ENCODE measurements at regions not wholly inside any gene's neighbourhood (a gene's known extent, or its start where the extent isn't known, plus 50 kb on each side); places are given as distances from the start of the nearest gene placed in this dataset.

DNA sequence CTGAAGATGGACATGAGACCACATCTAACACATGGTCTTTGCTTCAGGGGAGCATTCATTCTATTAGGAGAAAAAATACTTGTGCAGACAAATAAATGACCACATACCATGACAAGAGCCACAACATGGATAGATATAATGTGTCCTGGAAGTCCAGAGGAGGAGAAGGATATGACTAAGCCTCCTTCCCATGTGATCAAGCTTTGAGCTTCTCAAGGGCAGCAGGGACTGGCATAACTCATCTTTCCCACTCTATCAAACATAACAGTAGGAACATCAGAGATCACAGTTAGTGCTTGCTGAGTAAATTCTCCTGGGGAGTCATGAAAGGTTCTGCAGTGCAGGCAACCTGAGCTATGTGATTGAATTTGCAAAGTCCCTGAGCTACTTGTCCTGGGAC is 86.0 kb upstream of the LPP start:
- TF ChIP-seq CTCF (IDR thresholded peaks at IDR 0.05) = no peak
- intact Hi-C loops (cut with DNase I) = no loop called here
- no peaks in the 10 kb centered on the region for H3K9me3 ChIP-seq

DNA sequence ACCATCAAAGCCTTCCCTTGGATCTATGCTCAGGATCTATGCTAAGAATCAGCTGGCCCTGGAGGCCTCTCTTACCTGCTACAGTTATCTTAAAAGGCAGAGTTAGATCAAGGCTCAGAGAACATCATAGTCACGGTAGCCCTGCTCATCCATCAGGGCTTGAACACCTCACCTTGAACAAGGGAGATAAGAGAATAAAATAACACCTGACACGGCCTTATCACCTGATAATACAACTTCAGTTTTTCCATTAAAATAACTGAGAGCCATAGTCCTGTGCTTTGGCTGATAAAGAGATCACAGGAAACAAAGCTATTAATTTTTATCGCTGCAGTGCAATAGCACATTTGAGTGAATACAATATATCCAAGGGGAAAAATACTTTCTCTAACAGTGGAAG is 85.6 kb upstream of the LPP start:
- no peak overlapping the region for H3K4me3 ChIP-seq
- peaks cover 0 to 8% of the 10 kb centered on the region in 2 donors for H3K4me1 ChIP-seq
- no peaks in the 10 kb centered on the region for H3K36me3 ChIP-seq
- no peak for DNase-seq (ENCODE audit: low spot score in 2 of 2)
- no peaks in the 10 kb centered on the region for H3K27me3 ChIP-seq
- intact Hi-C loops (cut with DNase I) = no loop called here
- TF ChIP-seq CTCF (IDR thresholded peaks at IDR 0.05) = no peak
- H3K9me3 ChIP-seq = no peaks in the 10 kb centered on the region
- H3K27ac ChIP-seq = no peak overlapping the region

More for the DNA sequence above, 86.0 kb upstream of the LPP start:
- no peaks in the 10 kb centered on the region for H3K36me3 ChIP-seq
- H3K27me3 ChIP-seq = no peaks in the 10 kb centered on the region
- no peak for DNase-seq (ENCODE audit: low spot score in 2 of 2)
- H3K4me1 ChIP-seq = peaks cover 0 to 8% of the 10 kb centered on the region in 2 donors
- no peak overlapping the region for H3K4me3 ChIP-seq
- H3K27ac ChIP-seq = no peak overlapping the region

DNA sequence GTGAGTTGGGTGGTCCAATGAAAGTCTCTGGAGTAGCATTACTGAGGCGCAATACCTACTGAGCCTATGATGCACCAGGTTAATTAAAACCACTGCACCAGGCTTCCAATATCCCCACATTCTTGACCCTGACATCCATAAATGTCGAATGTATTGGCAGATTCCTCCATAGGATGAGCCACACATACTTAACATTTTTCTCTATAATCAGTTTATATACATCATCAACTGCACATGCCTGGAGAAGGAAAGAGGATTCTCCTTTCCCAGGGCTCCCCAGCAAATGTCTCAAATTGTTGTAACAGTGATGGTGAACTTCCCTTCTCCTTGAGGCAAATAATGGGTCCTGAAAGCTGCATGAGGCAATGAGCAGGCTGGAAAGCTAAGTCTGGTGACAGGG is 82.3 kb upstream of the LPP start:
- Histone ChIP-seq H3K27me3 (no peaks in the 10 kb centered on the region), H3K9me3 (no peaks in the 10 kb centered on the region), H3K36me3 (no peaks in the 10 kb centered on the region), H3K4me3 (no peak overlapping the region), H3K4me1 (no peaks in the 10 kb centered on the region), H3K27ac (no peak overlapping the region)
- no peak for DNase-seq (ENCODE audit: low spot score in 2 of 2)
- intact Hi-C loops (cut with DNase I) = loop anchor here (5.0 kb wide), 1 partner anchor 56 kb away; no protein-coding TSS in a partner anchor
- no peak for TF ChIP-seq CTCF (IDR thresholded peaks at IDR 0.05)

- Histone ChIP-seq H3K4me1 (no peaks in the 10 kb centered on the region), H3K4me3 (no peak overlapping the region), H3K27ac (no peak overlapping the region), H3K36me3 (no peaks in the 10 kb centered on the region), H3K9me3 (peaks cover 0 to 7% of the 10 kb centered on the region in 2 donors), H3K27me3 (no peaks in the 10 kb centered on the region)
- no peak for TF ChIP-seq CTCF (IDR thresholded peaks at IDR 0.05)
- DNase-seq (ENCODE audit: low spot score in 2 of 2) = no peak
- intact Hi-C loops (cut with DNase I) = no loop called here
These were observed 77.8 kb upstream of the LPP start for GRCh38 chr3:188076176-188076575.

DNA sequence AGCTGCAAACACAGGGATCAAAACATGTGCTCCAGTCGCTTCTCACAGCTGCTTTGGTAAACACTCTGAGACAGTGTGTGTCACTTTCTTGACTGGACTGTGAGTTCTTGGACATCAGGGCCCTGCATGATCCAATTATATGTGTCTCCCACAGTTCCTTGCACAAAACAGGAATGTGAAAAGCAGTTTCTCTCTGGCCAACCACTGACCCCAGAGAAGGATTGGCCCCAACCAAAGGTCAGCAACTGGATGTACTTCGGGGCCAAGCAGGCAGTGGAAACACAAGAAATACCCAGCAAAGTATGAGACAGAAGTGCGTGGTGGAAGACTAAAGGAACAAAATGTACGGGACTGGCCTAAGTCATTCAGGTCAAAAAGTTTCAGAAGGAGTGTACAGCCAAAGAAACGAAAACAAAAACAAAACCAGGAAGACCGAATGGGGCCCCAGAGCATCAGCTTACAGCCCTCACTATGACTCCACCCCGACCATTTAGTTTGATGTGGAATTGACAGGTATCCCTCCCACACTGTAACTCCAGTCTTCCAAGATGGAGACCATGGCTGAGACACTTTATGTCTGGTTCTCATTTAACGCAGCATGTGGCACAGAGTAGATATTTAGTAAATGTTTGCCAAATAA is 76.7 kb upstream of the LPP start:
- Histone ChIP-seq H3K9me3 (peaks cover 0 to 7% of the 10 kb centered on the region in 2 donors), H3K27ac (no peak overlapping the region), H3K27me3 (no peaks in the 10 kb centered on the region), H3K4me3 (no peak overlapping the region), H3K4me1 (no peaks in the 10 kb centered on the region), H3K36me3 (no peaks in the 10 kb centered on the region)
- TF ChIP-seq CTCF (IDR thresholded peaks at IDR 0.05) = no peak
- intact Hi-C loops (cut with DNase I) = no loop called here
- DNase-seq (ENCODE audit: low spot score in 2 of 2) = no peak

DNA sequence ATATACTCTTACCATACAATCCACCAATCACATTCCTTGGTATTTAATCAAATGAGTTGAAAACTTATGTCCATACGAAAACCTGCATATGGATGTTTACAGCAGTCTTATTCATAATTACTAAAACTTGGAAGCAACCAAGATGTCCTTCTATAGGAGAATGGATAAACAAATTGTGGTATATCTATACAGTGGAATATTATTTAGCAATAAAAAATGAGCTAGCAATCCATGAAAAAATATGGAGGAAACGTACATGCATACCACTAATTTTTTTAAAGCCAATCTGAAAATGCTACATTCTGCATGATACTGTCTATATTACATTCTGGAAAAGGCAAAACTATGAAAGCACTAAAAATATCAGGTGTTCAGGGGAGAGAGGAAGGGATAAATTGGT is 73.9 kb upstream of the LPP start:
- Histone ChIP-seq H3K9me3 (peaks cover 0 to 7% of the 10 kb centered on the region in 2 donors), H3K27me3 (no peaks in the 10 kb centered on the region), H3K36me3 (no peaks in the 10 kb centered on the region), H3K4me1 (no peaks in the 10 kb centered on the region), H3K27ac (no peak overlapping the region), H3K4me3 (no peak overlapping the region)
- intact Hi-C loops (cut with DNase I) = no loop called here
- TF ChIP-seq CTCF (IDR thresholded peaks at IDR 0.05) = no peak
- no peak for DNase-seq (ENCODE audit: low spot score in 2 of 2)

Data from ascending aorta (tissue), 2 donors.